CD4-positive, alpha-beta T cell treated with Interleukin-12 subunit alpha and Interleukin-12 subunit beta, for 1 hour (primary cell): ENCODE measurements at regions not wholly inside any gene's neighbourhood (a gene's known extent, or its start where the extent isn't known, plus 50 kb on each side); places are given as distances from the start of the nearest gene placed in this dataset.
A peak's percentile ranks its signal among the peaks of the same experiment; 100 is the strongest.
"Not testable (repeated sequence)": the region's sequence is repeated elsewhere in the genome, so short reads cannot be mapped to it uniquely, and the experiment has no call there.

Source experiments
- DNase-seq: peaks from one replicate; pipeline ENCODE4 v3.0.0-alpha.2; 2020

DNA sequence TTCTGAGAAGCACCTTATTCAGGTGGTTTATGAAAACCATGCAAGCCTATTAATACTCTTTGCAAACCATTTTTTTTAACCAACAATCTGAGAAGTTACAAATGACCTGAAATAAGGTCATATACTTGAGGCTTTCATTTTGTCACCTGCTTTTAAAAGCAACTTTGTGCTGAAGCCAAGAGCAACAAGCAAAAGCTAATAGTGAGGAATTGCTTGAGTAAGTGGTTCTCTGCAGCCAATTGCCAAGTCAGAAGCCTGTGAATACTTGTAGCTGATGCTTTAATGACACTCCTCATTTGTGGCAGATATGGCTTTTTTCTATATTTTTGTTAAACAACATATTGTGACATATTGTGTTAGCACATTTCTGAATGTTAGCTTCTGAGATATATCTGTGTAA, 126.7 kb upstream of the ZNF608 start:
- DNase-seq: no peak

- no peak for DNase-seq
Measured at GRCh38 chr5:124873713-124874112, 127.3 kb upstream of the ZNF608 start.

DNA sequence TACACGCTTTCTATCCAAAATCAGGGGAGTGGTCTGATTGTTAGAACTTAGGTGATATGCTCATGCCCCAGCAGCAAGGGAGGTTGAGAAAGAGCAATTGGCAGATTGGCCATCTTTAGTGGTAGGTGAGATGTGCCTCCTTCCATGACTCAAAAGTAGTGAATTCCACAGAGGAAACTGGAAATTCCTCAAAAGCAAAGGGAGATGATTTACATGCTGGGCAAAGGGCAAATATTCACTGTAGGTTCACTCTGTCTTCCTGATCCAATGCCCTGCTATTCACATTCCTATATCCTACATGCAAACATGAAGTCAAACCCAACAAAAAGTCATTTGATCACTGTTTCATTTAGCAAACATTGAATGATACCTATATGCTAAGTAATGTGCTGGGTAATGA, 130.1 kb upstream of the ZNF608 start:
- no peak for DNase-seq

- DNase-seq: no peak
Measured at GRCh38 chr5:124876983-124877382, 130.5 kb upstream of the ZNF608 start.

- DNase-seq: no peak
Measured at GRCh38 chr5:124877501-124878146, 131.2 kb upstream of the ZNF608 start.

DNA sequence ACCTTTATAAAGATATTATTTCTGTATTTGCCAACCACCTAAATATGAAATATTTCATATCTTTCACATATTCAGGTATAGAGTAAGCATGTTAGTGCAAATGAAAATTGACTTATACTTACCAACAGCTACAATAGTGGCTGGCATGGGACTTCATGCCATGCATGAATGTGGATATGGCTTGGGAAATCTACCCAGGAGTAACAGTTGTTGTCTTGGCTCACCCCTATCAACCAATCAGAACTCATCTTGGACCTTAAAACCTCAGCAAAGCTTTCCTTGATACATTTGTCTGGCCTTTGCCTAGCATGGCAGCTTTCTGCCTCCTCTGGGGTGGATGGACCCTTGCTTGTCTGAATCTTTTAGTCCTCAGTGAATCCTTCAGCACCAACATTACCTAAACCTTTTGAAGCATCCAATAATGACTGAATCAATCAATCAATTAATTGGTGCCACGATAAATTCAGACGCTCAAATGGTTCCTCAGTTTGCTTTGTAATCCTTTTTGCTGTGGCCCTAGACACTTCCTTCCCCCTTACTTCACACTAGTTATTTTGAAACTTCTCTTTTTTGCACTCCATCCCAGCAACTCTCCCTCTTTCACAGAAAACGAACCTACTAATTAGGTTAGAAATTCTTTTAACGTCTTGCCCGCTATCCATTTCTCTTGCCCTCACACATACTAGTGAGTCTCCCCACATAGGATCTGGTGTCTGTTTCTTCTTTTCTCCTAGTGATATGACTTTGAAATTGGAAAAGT, 132.3 kb upstream of the ZNF608 start:
- DNase-seq: no peak

DNA sequence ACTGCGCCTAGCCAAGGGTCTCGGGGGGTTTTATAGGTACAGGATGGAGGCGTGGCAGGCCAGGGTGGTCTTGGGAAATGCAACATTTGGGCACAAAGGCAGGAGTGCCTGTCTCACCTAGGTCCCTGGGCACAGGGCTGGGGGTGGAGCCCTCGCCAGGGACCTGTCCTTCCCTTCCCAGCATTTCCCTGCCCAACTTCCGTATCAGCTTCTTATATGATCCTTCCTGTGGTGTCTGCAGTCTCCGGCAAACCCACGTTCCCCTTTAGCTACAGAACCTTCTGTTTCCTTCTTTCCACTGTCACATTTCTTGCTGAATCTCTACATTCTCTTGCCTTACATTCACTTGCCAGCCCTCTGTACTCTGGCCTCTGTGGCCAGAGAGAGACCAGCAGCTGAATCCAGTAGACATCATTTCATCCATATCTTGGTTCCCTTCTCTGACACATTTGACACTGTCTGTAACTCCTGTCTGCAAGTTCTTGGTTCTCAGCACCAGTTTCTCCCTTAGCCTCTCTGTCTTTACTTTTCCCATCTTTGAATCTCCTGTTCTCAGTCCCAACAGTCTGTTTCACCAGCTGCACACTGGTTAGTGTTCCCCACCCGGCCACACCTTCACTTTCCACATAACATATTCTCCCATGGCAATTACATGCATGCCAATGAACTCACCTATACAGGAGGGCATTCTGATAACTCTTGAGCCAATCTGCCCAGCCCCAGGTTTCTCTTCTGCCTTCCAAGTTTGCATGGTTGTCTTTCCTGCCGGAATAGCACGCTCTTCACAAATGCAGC, 134.7 kb upstream of the ZNF608 start:
- no peak for DNase-seq

GRCh38 chr5:124883681-124884080, 137.2 kb upstream of the ZNF608 start:
- DNase-seq: no peak

DNA sequence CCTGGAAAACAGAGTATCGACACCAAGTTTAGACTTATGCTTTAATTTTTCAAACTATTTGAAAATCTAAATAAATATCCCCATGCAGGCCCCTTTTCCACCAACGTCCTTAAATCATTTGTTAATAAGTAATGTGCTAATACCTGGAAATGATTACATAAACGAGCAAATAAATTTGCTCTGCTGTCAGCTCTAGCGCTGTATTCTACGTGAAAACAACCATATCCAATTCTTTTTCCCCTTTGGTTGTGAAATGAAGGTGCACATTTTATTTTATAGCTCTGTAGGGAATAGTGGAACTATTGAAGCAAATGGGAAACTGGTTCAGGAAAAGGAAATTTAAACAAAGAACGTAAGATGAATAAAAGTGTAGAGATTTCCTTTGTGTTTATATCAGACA, 137.7 kb upstream of the ZNF608 start:
- no peak for DNase-seq

GRCh38 chr5:124885490-124885889, 139.1 kb upstream of the ZNF608 start:
- no peak for DNase-seq

DNA sequence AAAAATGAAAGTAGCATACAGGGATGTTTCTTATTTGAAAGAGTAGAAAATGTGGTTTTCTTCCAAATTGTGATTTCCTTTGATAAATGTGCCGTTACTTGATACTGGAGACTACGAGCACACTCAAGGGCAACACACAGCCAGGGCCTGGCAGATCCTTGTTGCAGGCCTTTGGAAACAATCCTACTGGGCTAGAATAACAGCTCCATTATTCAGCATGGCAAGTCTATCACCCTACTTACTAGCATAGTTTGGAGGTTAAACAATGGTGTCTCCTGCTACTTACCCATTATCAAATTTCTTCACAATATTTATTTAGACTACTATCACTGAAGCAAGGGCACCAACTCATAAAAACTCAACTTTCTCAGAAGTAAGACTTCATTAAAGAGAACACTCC, 140.8 kb upstream of the ZNF608 start:
- DNase-seq: no peak

- DNase-seq: no peak
Measured at GRCh38 chr5:124888050-124888506, 141.6 kb upstream of the ZNF608 start.

GRCh38 chr5:124888622-124889485, 142.4 kb upstream of the ZNF608 start:
- no peak for DNase-seq

- DNase-seq: no peak
Measured at GRCh38 chr5:124889486-124889825, 143.0 kb upstream of the ZNF608 start.

DNA sequence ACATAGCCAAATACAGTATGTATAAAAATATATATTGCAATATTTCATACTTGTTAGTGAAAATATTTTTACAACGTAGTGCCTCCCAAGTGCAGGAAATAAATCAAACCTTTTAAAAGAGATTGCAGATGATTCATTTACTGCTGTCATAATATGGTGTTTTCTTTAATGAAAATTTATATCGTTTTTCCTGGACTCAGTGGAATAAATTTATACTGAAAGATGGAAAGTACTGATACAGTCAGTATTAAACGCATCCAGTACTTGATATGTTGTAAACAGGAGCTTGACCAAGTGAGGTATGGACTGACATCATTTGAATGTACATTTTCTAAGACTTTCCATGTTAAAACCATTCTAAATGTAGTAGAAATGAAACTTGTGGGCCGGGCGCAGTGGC, 143.4 kb upstream of the ZNF608 start:
- no peak for DNase-seq

DNA sequence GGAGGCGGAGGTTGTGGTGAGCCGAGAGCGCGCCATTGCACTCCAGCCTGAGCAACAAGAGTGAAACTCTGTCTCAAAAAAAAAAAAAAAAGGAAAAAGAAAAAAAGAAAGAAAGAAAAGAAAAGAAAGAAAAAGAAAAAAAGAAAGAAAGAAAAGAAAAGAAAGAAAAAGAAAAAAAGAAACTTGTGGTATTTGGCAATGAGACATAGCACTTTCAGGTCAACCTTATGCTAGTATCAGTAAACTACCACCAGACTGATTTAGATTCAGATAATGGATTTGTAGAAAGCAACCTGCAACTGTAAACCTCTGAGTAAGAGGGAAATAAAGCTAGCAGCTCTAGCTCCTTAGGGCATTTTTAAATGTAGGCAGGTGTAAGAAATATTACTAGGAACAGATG, 144.0 kb upstream of the ZNF608 start:
- not testable (repeated sequence) for DNase-seq

DNA sequence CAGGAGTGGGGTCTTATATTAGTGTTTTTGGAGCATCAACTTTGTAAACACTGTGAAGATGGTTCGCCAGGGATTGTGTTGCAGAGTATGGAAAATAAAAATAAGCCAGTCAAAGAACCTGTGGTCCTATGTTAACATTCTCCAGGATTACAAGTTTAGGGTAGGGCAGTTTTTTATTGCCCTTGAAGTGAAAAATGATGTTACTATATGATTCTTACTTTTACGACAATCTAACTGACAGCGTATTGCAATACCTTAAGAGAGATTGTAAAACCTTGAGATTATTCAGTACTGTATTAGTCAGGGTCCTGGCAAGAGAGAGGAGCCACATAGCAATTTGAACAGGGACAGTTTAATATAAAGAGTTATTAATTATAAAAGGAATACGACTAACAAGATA, 144.7 kb upstream of the ZNF608 start:
- DNase-seq: no peak

- DNase-seq: no peak
Measured at GRCh38 chr5:124892185-124892848, 145.9 kb upstream of the ZNF608 start.

GRCh38 chr5:124894541-124894940, 148.1 kb upstream of the ZNF608 start:
- no peak for DNase-seq

DNA sequence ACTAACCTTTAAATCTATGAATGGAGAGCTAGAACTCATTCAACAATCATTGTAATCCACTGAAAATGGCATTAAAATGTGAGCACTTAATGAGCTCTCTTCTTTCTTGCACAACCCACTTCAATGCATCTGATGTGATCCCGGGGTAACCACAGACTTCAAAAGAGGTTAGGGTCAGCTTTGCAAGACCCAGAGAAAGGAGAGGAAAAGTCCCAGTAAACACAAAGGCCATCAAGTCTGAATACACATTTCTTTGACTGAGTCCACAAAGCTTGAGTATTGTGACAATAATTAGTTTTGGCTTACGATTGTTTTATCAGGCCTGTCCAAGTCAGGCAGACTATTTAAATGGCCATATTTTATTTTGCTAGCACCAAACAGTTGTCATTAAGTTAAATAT, 148.8 kb upstream of the ZNF608 start:
- no peak for DNase-seq

GRCh38 chr5:124901081-124901480, 154.6 kb upstream of the ZNF608 start:
- DNase-seq: no peak

- DNase-seq: peak; percentile 3
Measured at GRCh38 chr5:124902097-124902821, 155.8 kb upstream of the ZNF608 start.
